Motor neuron (in vitro differentiated cells): ENCODE measurements at regions not wholly inside any gene's neighbourhood (a gene's known extent, or its start where the extent isn't known, plus 50 kb on each side); places are given as distances from the start of the nearest gene placed in this dataset.
A peak's percentile ranks its signal among the peaks of the same experiment; 100 is the strongest.
"Not testable (repeated sequence)": the region's sequence is repeated elsewhere in the genome, so short reads cannot be mapped to it uniquely, and the experiment has no call there.

Experiments used
- ATAC-seq, 8 experiments: fragments of 200-7000 bp; cut with Tn5 transposase; replicated peaks in 6 of 8; 2 replicates each; pipeline ENCODE4 v1.8.0; 2021; ENCODE audit warnings: mild to moderate bottlenecking in 8 of 8, moderate library complexity in 8 of 8
- H3K27ac ChIP-seq, 2 donors: fragments of 250-450 bp; sonication (Bioruptor Pico); 2 replicates each; pipeline ENCODE4 v1.9.0; 2021; ENCODE audit warnings: antibody characterized with exemption in 2 of 2, mild to moderate bottlenecking in 2 of 2, moderate library complexity in 1 of 2
- H3K4me1 ChIP-seq, 2 donors: fragments of 250-450 bp; sonication (Bioruptor Pico); replicated peaks in 1 of 2; 2 replicates each; pipeline ENCODE4 v1.6.1; 2021; ENCODE audit warnings: antibody characterized with exemption in 2 of 2, mild to moderate bottlenecking in 2 of 2, moderate library complexity in 1 of 2
- H3K4me3 ChIP-seq, 5 donors: fragments of 250-450 bp; sonication (Bioruptor Pico); 2 replicates each; pipeline ENCODE4 v1.9.0; 2021; ENCODE audit warnings: antibody characterized with exemption in 5 of 5, mild to moderate bottlenecking in 5 of 5, moderate library complexity in 4 of 5
- WGBS, 10 experiments: fragments of 450-650 bp; shearing (Covaris generic); methylation state at CpG; one replicate each; pipeline ENCODE4 v1.0.0; 2022; 5-methylcytosine and 5-hydroxymethylcytosine counted together
- in situ Hi-C, 9 experiments: fragments of 400-800 bp; cut with MboI; loops; one replicate each; pipeline ENCODE4 v1.15.0; 2021; ENCODE audit warnings: low sequenced_read_pairs in 9 of 9, low pct_unique_long_range_greater_than_20kb in 2 of 9; ENCODE audit not compliant: unreplicated experiment in 9 of 9

DNA sequence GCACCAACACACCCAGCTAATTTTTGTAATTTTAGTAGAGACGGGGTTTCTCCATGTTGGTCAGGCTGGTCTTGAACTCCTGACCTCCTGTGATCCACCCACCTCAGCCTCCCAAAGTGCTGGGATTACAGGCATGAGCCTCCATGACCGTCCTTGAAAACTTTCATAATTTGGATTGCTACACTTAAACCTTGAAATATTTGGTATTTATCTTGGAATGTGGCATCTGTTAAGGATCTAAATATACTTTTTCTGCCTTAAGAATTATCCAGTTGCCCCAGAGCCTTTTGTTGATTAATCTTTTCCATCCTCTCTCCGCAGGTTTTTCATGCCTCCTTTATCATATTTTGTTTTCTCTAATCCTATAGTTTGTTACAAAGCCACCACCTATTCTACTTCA lies 872.7 kb downstream of the KCNMA1 start:
- ATAC-seq, H3K4me1 ChIP-seq, in situ Hi-C loops, H3K27ac ChIP-seq, H3K4me3 ChIP-seq: not testable (repeated sequence)
- WGBS, 10 experiments: 33 to 100% (median 67%) methylated on average over 1 to 3 of the region's 3 CpGs; no CpG with 5 or more reads in 1 of the 10 experiments

DNA sequence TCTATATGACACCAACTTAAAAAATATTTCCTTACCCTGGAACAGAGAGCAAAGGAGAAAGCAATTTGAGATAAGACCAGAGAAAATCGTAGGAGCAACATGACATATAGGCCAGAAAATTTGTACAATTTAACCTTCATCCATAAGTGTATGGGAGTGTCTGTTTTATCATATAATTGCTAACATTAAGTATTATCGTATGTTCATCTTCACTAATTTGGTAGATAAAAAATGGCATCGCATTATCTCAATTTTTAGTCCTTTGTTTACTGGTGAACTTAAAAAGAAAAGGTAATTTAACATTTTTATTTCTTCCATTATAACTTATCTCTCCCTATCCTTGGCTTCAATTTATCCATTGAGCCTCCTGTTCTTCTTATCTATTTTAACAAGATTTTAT lies 873.4 kb downstream of the KCNMA1 start:
- WGBS, 10 experiments: 46 to 95% (median 84%) methylated on average over 2 to 3 of the region's 3 CpGs
- Histone ChIP-seq H3K27ac (no peak overlapping the region), H3K4me1 (peaks cover 5 to 9% of the 10 kb centered on the region in 2 donors), H3K4me3 (no peak overlapping the region)
- in situ Hi-C loops: no loop called here
- ATAC-seq: no peak

DNA sequence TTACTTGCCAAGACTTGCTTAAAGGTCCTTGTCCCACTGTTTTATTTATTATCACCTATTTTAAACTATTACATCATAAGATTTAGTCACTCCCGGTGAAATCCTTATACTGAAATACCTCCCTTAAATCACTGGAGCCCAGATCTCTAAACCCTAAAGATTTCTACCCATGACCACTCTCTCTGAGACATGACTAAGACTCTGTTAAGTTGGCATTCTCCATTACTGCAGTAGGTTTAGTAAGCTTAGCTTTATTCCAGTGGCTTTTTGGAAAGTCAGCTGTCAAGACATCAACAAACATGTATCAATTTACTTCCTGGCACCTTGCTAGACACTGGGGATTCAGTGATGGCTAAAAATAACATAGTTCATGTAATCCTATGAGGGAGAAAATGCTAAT lies 874.2 kb downstream of the KCNMA1 start:
- in situ Hi-C loops: no loop called here
- WGBS, 10 experiments: 0 to 86% (median 63%) methylated on average over 1 of the region's 1 CpG; no CpG with 5 or more reads in 4 of the 10 experiments
- peak in 5 of 8 experiments; percentile 51 to 66 (median 60) for ATAC-seq
- Histone ChIP-seq H3K4me3 (no peak overlapping the region), H3K27ac (no peak overlapping the region), H3K4me1 (peaks cover 5 to 9% of the 10 kb centered on the region in 2 donors)

DNA sequence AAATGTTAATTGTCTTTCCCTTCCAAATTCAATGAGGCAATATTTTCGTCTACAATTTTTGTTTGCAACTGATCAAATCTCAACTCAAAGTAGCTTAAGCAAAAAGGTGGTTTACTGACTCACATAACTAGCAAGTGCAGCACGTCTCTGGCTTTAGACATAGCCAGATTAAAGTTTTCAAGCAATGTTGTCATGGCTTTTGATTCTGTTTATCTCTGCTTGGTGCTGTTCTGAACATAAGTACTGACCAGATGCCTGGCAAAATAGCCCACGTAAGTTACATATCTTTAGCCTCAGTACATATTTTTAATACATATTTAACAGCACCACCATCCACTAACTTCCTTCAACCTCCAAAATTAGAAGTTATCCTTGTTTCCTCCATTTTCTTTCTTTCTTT lies 877.9 kb downstream of the KCNMA1 start:
- WGBS, 10 experiments: 9 to 83% (median 55%) methylated on average over 1 to 3 of the region's 3 CpGs; no CpG with 5 or more reads in 2 of the 10 experiments
- in situ Hi-C loops: no loop called here
- no peak overlapping the region for H3K27ac ChIP-seq
- no peak for ATAC-seq
- H3K4me3 ChIP-seq: no peak overlapping the region
- H3K4me1 ChIP-seq: no peaks in the 10 kb centered on the region

DNA sequence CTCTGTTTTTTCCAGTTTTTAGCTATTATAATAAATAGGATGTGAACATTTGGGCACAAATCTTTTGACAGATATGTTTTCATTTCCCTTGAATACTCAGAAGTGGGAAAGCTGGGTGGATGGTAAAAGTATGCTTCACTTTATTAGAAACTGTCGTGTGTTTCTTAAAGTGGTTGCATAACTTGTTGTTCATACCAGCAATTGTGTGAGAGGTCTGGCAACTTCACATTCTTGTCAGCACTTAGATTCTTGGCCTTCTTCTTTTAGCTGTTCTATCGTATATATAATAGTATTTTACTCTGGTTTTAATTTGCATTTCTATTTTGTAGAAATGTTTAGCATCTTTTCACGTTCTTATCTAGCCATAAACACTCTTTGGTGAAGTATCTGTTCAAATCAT lies 894.4 kb downstream of the KCNMA1 start:
- Histone ChIP-seq H3K4me1 (peaks cover 3 to 26% of the 10 kb centered on the region in 2 donors), H3K27ac (no peak overlapping the region), H3K4me3 (no peak overlapping the region)
- in situ Hi-C loops: no loop called here
- ATAC-seq: no peak
- WGBS, 10 experiments: 0 to 100% (median 65%) methylated on average over 1 to 3 of the region's 3 CpGs; no CpG with 5 or more reads in 1 of the 10 experiments

DNA sequence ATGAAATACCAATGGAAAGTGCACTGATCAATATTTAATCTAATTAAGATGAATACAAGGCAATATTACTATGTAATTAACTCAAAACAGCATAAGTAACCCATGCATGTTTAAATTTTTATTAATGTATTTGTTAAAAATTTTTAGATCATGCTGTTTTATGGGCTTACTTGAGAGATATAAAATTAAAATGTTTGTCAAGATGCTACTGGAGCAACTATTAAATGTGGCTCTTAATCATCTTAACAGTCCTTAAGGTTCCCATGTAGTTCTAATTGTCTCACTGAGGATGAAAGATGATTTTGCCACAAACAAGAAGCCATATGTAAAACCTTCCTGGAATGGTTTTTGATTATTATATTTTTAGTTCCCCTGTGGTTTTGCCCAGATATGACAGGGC lies 897.1 kb downstream of the KCNMA1 start:
- peaks cover 23 to 51% of the 10 kb centered on the region in 2 donors for H3K4me1 ChIP-seq
- in situ Hi-C loops: no loop called here
- H3K4me3 ChIP-seq: no peak overlapping the region
- no peak for ATAC-seq
- no peak overlapping the region for H3K27ac ChIP-seq

DNA sequence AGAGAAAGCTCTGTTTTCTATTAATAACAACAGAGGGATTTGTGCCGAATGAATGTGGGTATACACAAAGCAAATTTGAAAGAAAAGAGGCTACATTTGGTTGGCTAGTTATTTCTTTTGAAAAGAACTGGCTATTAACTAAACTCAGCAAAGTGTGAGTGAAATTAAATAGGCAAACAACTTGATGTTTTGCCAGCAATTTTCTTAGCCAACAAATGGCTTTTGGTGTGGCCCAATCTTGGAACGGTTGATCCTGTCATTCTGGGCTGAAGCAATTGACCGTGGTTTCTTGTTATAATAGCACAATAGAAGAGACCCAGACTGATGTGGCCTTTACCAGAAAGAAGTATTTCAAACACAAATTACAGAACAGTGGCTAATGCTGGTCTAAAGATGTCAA lies 898.6 kb downstream of the KCNMA1 start:
- Histone ChIP-seq H3K4me1 (peaks cover 23 to 53% of the 10 kb centered on the region in 2 donors), H3K27ac (no peak overlapping the region), H3K4me3 (no peak overlapping the region)
- 0 to 71% (median 49%) methylated on average over 1 to 3 of the region's 3 CpGs; no CpG with 5 or more reads in 2 of the 10 experiments for WGBS, 10 experiments
- in situ Hi-C loops: no loop called here
- no peak for ATAC-seq

DNA sequence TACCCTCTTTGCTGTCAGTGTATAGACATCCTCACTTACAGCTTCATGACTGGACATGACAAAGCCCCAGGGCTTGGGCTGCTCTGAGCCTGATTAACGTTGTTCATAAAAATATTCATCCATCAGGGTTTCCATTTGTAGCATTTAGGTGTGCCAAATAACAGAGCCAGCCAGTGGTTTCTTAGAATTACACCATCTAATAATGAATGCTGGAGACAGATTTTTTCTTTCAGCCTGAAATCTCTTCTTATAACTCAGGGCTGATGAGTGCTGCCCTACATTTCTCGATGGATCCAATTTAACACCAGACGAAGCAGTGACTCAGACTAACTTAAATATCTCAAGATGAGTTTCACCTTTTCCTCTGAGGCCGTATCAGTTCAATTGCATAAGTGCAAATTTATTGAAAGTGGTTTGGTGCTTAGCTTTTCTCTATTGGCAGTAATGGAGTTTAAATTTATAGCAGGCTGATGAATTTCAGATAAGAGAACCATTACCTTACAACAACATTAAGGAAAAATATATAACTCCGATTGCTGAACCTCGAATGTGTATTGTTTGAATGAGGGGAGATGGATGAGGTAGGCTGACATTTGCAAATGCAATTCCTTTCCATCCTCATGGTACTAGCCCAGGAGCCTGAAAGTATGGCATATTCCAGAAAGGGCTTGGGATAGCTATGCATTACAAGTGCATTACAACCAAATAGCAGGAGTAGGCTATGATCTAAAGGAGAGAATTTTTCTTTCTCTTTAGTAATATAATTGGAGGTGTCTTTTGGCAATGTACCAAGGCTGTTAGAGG lies 900.6 kb downstream of the KCNMA1 start:
- ATAC-seq: peak in 7 of 8 experiments; percentile 59 to 90 (median 85)
- peak overlapping the region; percentile 38 to 76 for H3K27ac ChIP-seq
- in situ Hi-C loops: no loop called here
- H3K4me3 ChIP-seq: no peak overlapping the region
- H3K4me1 ChIP-seq: peaks cover 31 to 61% of the 10 kb centered on the region in 2 donors
- WGBS, 10 experiments: 5 to 72% (median 60%) methylated on average over 1 to 6 of the region's 6 CpGs; no CpG with 5 or more reads in 2 of the 10 experiments

DNA sequence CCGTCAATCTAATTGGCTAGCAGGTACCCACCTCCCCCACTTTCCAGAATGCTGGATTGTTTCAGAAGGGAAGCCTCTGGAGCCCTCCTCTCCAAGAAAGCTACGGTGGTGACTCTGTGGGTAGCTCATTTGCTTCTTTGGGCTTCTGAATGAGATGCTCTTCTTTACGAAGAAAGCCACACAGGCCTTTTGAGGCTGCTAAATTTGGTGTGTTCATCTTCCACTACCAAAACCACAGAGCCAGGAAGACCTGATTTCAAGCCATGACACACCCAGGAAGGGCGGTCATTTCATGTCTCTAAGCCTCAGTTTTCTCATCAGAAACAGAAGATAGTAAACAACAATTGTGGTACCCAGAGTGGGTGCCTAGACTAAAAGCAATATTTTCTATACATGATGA lies 901.2 kb downstream of the KCNMA1 start:
- in situ Hi-C loops: no loop called here
- 4 to 92% (median 78%) methylated on average over 1 to 4 of the region's 4 CpGs; no CpG with 5 or more reads in 2 of the 10 experiments for WGBS, 10 experiments

DNA sequence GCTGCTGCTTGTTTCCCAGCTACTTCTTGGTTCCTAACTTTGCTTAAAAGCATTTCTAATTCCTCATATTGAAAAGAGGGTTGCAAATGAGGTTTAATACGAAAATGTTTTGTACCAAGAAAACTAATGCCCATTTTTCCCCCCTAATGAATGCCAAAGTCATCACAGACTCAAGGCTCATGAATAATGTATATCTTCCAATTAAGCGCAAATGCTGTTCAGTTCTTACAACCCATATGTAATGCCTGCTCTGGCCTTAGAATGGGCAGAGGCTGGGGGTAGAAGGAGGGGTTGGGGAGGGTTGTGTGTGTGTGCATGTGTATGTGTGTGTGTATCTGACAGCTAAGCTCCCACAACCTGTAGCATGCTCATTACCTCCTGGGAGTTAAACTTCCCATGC lies 901.7 kb downstream of the KCNMA1 start:
- H3K4me3 ChIP-seq: no peak overlapping the region
- peaks cover 31 to 61% of the 10 kb centered on the region in 2 donors for H3K4me1 ChIP-seq
- in situ Hi-C loops: no loop called here
- no peak overlapping the region for H3K27ac ChIP-seq
- 17 to 71% (median 50%) methylated on average over 1 to 2 of the region's 2 CpGs; no CpG with 5 or more reads in 5 of the 10 experiments for WGBS, 10 experiments
- no peak for ATAC-seq

More for the DNA sequence above, 901.2 kb downstream of the KCNMA1 start:
- Histone ChIP-seq H3K4me1 (peaks cover 31 to 61% of the 10 kb centered on the region in 2 donors), H3K27ac (peak overlapping the region; percentile 38 to 76), H3K4me3 (no peak overlapping the region)
- peak in 1 of 8 experiments; percentile 20 for ATAC-seq

DNA sequence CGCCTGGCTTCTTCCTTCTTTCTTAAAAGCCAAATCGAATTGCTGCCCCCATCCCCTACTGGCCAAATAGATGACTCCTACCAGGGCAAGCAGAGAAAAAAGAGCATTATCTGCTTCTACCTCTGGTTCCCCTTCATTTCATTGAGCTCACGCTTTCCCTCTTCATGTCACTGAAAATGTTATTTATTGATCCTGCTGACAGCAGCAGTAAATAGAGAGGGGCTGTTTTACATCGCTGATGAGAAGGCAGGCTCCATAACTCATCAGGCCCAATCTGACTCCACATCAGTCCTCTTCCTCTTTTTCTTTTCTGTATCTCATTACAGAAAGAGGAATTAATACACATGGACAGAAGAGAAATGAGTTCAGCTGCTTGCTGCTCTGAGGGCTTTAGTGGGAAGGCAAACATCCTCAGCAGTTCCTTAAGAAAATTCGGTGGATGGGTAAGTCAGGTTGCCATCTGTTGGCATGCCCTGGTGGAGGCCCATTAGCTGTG lies 904.1 kb downstream of the KCNMA1 start:
- Histone ChIP-seq H3K4me3 (no peak overlapping the region), H3K4me1 (peaks cover 49 to 62% of the 10 kb centered on the region in 2 donors), H3K27ac (no peak overlapping the region)
- in situ Hi-C loops: no loop called here
- 6 to 84% (median 68%) methylated on average over 2 to 5 of the region's 5 CpGs; no CpG with 5 or more reads in 3 of the 10 experiments for WGBS, 10 experiments
- ATAC-seq: no peak

DNA sequence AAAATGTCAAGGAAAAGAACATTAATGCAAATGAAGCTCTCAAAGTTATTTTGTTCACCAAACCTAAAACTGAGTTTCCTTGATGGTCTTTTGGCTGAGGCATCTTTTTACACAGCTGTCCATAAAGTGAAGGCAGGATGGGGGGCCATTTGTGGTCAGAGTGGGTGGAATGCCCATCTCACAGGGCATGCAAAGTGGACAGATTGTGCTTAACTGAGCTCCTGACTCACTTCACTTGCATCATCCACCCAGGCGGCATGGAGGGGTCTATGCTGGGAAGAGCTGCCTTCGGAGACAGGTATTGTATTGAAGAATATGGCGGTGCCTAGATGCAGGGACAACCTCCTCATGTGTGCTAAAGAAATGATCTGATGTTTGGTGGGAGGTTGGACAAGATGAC lies 905.3 kb downstream of the KCNMA1 start:
- no peak overlapping the region for H3K4me3 ChIP-seq
- ATAC-seq: no peak
- 60 to 78% methylated on average over 1 to 3 of the region's 3 CpGs; no CpG with 5 or more reads in 8 of the 10 experiments for WGBS, 10 experiments
- H3K4me1 ChIP-seq: peaks cover 43 to 52% of the 10 kb centered on the region in 2 donors
- in situ Hi-C loops: no loop called here
- no peak overlapping the region for H3K27ac ChIP-seq

DNA sequence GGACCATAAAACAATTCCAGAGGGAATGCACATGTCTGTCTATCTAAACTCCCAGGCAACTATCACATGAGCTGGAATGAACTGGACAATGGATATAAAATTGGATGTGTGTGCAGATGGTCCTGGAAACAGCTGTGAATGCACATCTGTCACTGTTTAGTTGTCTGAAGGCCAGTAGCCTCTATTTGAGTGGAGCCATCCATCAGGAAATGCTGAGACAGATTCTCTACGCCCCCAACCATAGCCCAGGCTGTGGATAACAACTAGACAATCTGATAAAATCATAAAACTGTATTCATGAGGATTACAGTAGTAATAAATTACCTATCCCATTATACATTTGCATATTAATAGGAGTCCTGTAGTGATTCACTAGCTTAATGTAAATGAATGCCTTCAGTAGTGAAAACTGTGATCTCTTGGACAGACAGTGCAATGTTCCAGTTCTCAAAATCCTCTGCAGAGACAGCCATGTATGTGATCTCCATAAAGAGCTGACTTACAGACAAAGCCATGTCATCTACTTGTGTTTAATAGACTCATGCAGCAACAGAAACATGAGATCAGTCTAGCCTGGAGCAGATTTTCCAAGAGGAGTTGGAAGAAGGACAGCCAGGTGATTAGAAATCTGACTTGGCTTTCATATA lies 907.6 kb downstream of the KCNMA1 start:
- Histone ChIP-seq H3K4me1 (peaks cover 29 to 34% of the 10 kb centered on the region in 2 donors), H3K4me3 (no peak overlapping the region), H3K27ac (peak overlapping the region; percentile 38 to 54)
- peak in 5 of 8 experiments; percentile 91 to 98 (median 97) for ATAC-seq
- 0 to 80% (median 29%) methylated on average over 1 of the region's 1 CpG; no CpG with 5 or more reads in 7 of the 10 experiments for WGBS, 10 experiments
- in situ Hi-C loops: no loop called here
